NB4 (cell line): ENCODE measurements at regions not wholly inside any gene's neighbourhood (a gene's known extent, or its start where the extent isn't known, plus 50 kb on each side); places are given as distances from the start of the nearest gene placed in this dataset.

Experiments used
- CTCF ChIP-seq: IDR thresholded peaks from one replicate; pipeline ENCODE4 v1.5.1; 2012; ENCODE audit warnings: low read depth, low read length
- MAX ChIP-seq: IDR thresholded peaks from 2 replicates; pipeline ENCODE4 v1.6.1; 2011; ENCODE audit warnings: low read depth, low read length
- MYC ChIP-seq: IDR thresholded peaks from 2 replicates; pipeline ENCODE4 v1.6.1; 2011; ENCODE audit warnings: low read depth, low read length
- POLR2A ChIP-seq: IDR thresholded peaks from 2 replicates; pipeline ENCODE4 v1.6.1; 2011; ENCODE audit warnings: mild to moderate bottlenecking; ENCODE audit not compliant: insufficient read length; ENCODE audit errors: extremely low read depth

- no peak for TF ChIP-seq MAX
- no peak for TF ChIP-seq CTCF
- no peak for TF ChIP-seq POLR2A
- TF ChIP-seq MYC: no peak
Observed at GRCh38 chr6:145383428-145383827, 351.9 kb downstream of the EPM2A start.
